ENCODE measurements at regions not wholly inside any gene's neighbourhood (a gene's known extent, or its start where the extent isn't known, plus 50 kb on each side); places are given as distances from the start of the nearest gene placed in this dataset.
"Not testable (repeated sequence)": the region's sequence is repeated elsewhere in the genome, so short reads cannot be mapped to it uniquely, and the experiment has no call there.

- H3K27me3 Mint-ChIP-seq (ENCODE audit: low read depth): no peaks in the 10 kb centered on the region
- H3K9me3 Mint-ChIP-seq: no peaks in the 10 kb centered on the region
- H3K4me1 Mint-ChIP-seq (ENCODE audit: low read depth): no peaks in the 10 kb centered on the region
- H3K4me3 Mint-ChIP-seq: no peak overlapping the region
- no peak for DNase-seq
- CTCF ChIA-PET: no interaction called here
- no peak overlapping the region for H3K27ac Mint-ChIP-seq
- no peaks in the 10 kb centered on the region for H3K36me3 Mint-ChIP-seq (ENCODE audit: low read depth)
- intact Hi-C loops (cut with micrococcal nuclease): no loop called here
These were observed 112.3 kb downstream of the POSTN start for GRCh38 chr13:37486171-37486681.

- Mint-ChIP-seq H3K27me3 (ENCODE audit: low read depth) (no peaks in the 10 kb centered on the region), H3K4me1 (ENCODE audit: low read depth) (no peaks in the 10 kb centered on the region), H3K36me3 (ENCODE audit: low read depth) (no peaks in the 10 kb centered on the region), H3K9me3 (no peaks in the 10 kb centered on the region), H3K4me3 (no peak overlapping the region), H3K27ac (no peak overlapping the region)
- CTCF ChIA-PET: no interaction called here
- no peak for DNase-seq
- intact Hi-C loops (cut with micrococcal nuclease): no loop called here
These were observed 112.8 kb downstream of the POSTN start for GRCh38 chr13:37485756-37486155.

GRCh38 chr13:37484056-37484455 lies 114.5 kb downstream of the POSTN start:
- H3K36me3 Mint-ChIP-seq (ENCODE audit: low read depth): no peaks in the 10 kb centered on the region
- no peak overlapping the region for H3K27ac Mint-ChIP-seq
- CTCF ChIA-PET: no interaction called here

GRCh38 chr13:37482331-37482730 lies 116.2 kb downstream of the POSTN start:
- H3K27me3 Mint-ChIP-seq (ENCODE audit: low read depth): no peaks in the 10 kb centered on the region
- no peak overlapping the region for H3K4me3 Mint-ChIP-seq
- no peak overlapping the region for H3K27ac Mint-ChIP-seq
- CTCF ChIA-PET: no interaction called here
- DNase-seq: no peak
- intact Hi-C loops (cut with micrococcal nuclease): no loop called here
- no peaks in the 10 kb centered on the region for H3K4me1 Mint-ChIP-seq (ENCODE audit: low read depth)
- H3K9me3 Mint-ChIP-seq: no peaks in the 10 kb centered on the region
- H3K36me3 Mint-ChIP-seq (ENCODE audit: low read depth): no peaks in the 10 kb centered on the region

More at GRCh38 chr13:37484056-37484455, 114.5 kb downstream of the POSTN start:
- Mint-ChIP-seq H3K9me3 (no peaks in the 10 kb centered on the region), H3K27me3 (ENCODE audit: low read depth) (no peaks in the 10 kb centered on the region), H3K4me3 (no peak overlapping the region), H3K4me1 (ENCODE audit: low read depth) (no peaks in the 10 kb centered on the region)
- intact Hi-C loops (cut with micrococcal nuclease): no loop called here
- no peak for DNase-seq

GRCh38 chr13:37481885-37482227 lies 116.7 kb downstream of the POSTN start:
- Mint-ChIP-seq H3K27me3 (ENCODE audit: low read depth) (no peaks in the 10 kb centered on the region), H3K27ac (no peak overlapping the region), H3K4me3 (no peak overlapping the region), H3K4me1 (ENCODE audit: low read depth) (no peaks in the 10 kb centered on the region), H3K36me3 (ENCODE audit: low read depth) (no peaks in the 10 kb centered on the region), H3K9me3 (no peaks in the 10 kb centered on the region)
- intact Hi-C loops (cut with micrococcal nuclease): no loop called here
- CTCF ChIA-PET: no interaction called here
- no peak for DNase-seq

- intact Hi-C loops (cut with micrococcal nuclease): no loop called here
- no peaks in the 10 kb centered on the region for H3K36me3 Mint-ChIP-seq (ENCODE audit: low read depth)
- H3K27me3 Mint-ChIP-seq (ENCODE audit: low read depth): no peaks in the 10 kb centered on the region
- CTCF ChIA-PET: no interaction called here
- H3K27ac Mint-ChIP-seq: no peak overlapping the region
- H3K9me3 Mint-ChIP-seq: no peaks in the 10 kb centered on the region
- H3K4me3 Mint-ChIP-seq: no peak overlapping the region
- H3K4me1 Mint-ChIP-seq (ENCODE audit: low read depth): no peaks in the 10 kb centered on the region
- no peak for DNase-seq
These were observed 117.3 kb downstream of the POSTN start for GRCh38 chr13:37481011-37481884.

GRCh38 chr13:37479916-37480315 lies 118.7 kb downstream of the POSTN start:
- intact Hi-C loops (cut with micrococcal nuclease): no loop called here
- CTCF ChIA-PET: no interaction called here

GRCh38 chr13:37476874-37477273 lies 121.7 kb downstream of the POSTN start:
- CTCF ChIA-PET: no interaction called here
- H3K27ac Mint-ChIP-seq: no peak overlapping the region
- H3K9me3 Mint-ChIP-seq: no peaks in the 10 kb centered on the region
- H3K27me3 Mint-ChIP-seq (ENCODE audit: low read depth): no peaks in the 10 kb centered on the region
- H3K36me3 Mint-ChIP-seq (ENCODE audit: low read depth): no peaks in the 10 kb centered on the region
- intact Hi-C loops (cut with micrococcal nuclease): no loop called here
- no peak for DNase-seq
- no peaks in the 10 kb centered on the region for H3K4me1 Mint-ChIP-seq (ENCODE audit: low read depth)
- no peak overlapping the region for H3K4me3 Mint-ChIP-seq

More at GRCh38 chr13:37479916-37480315, 118.7 kb downstream of the POSTN start:
- no peaks in the 10 kb centered on the region for H3K9me3 Mint-ChIP-seq
- no peak overlapping the region for H3K4me3 Mint-ChIP-seq
- no peaks in the 10 kb centered on the region for H3K27me3 Mint-ChIP-seq (ENCODE audit: low read depth)
- H3K4me1 Mint-ChIP-seq (ENCODE audit: low read depth): no peaks in the 10 kb centered on the region
- no peak overlapping the region for H3K27ac Mint-ChIP-seq
- DNase-seq: no peak
- no peaks in the 10 kb centered on the region for H3K36me3 Mint-ChIP-seq (ENCODE audit: low read depth)

GRCh38 chr13:37475966-37476365 lies 122.6 kb downstream of the POSTN start:
- H3K27me3 Mint-ChIP-seq (ENCODE audit: low read depth): no peaks in the 10 kb centered on the region
- intact Hi-C loops (cut with micrococcal nuclease): no loop called here
- DNase-seq: no peak
- CTCF ChIA-PET: no interaction called here
- H3K4me1 Mint-ChIP-seq (ENCODE audit: low read depth): no peaks in the 10 kb centered on the region
- H3K9me3 Mint-ChIP-seq: no peaks in the 10 kb centered on the region
- no peak overlapping the region for H3K4me3 Mint-ChIP-seq
- H3K27ac Mint-ChIP-seq: no peak overlapping the region
- no peaks in the 10 kb centered on the region for H3K36me3 Mint-ChIP-seq (ENCODE audit: low read depth)

GRCh38 chr13:37475151-37475550 lies 123.4 kb downstream of the POSTN start:
- intact Hi-C loops (cut with micrococcal nuclease): no loop called here
- no peaks in the 10 kb centered on the region for H3K4me1 Mint-ChIP-seq (ENCODE audit: low read depth)
- no peak overlapping the region for H3K4me3 Mint-ChIP-seq
- DNase-seq: no peak
- no peaks in the 10 kb centered on the region for H3K36me3 Mint-ChIP-seq (ENCODE audit: low read depth)
- no peaks in the 10 kb centered on the region for H3K27me3 Mint-ChIP-seq (ENCODE audit: low read depth)
- no peaks in the 10 kb centered on the region for H3K9me3 Mint-ChIP-seq
- CTCF ChIA-PET: no interaction called here
- no peak overlapping the region for H3K27ac Mint-ChIP-seq

GRCh38 chr13:37473035-37473434 lies 125.5 kb downstream of the POSTN start:
- CTCF ChIA-PET: no interaction called here

GRCh38 chr13:37472266-37472665 lies 126.3 kb downstream of the POSTN start:
- H3K27ac Mint-ChIP-seq; H3K4me1 Mint-ChIP-seq (ENCODE audit: low read depth); H3K27me3 Mint-ChIP-seq (ENCODE audit: low read depth); intact Hi-C loops (cut with micrococcal nuclease); H3K9me3 Mint-ChIP-seq; CTCF ChIA-PET; DNase-seq; H3K4me3 Mint-ChIP-seq; H3K36me3 Mint-ChIP-seq (ENCODE audit: low read depth): not testable (repeated sequence)

More at GRCh38 chr13:37473035-37473434, 125.5 kb downstream of the POSTN start:
- Mint-ChIP-seq H3K27me3 (ENCODE audit: low read depth) (no peaks in the 10 kb centered on the region), H3K4me3 (no peak overlapping the region), H3K27ac (no peak overlapping the region), H3K9me3 (peaks cover 2% of the 10 kb centered on the region), H3K4me1 (ENCODE audit: low read depth) (no peaks in the 10 kb centered on the region), H3K36me3 (ENCODE audit: low read depth) (no peaks in the 10 kb centered on the region)
- intact Hi-C loops (cut with micrococcal nuclease): no loop called here
- DNase-seq: no peak

- Mint-ChIP-seq H3K9me3 (peaks cover 4% of the 10 kb centered on the region), H3K4me1 (ENCODE audit: low read depth) (no peaks in the 10 kb centered on the region), H3K4me3 (no peak overlapping the region), H3K27ac (no peak overlapping the region), H3K36me3 (ENCODE audit: low read depth) (no peaks in the 10 kb centered on the region), H3K27me3 (ENCODE audit: low read depth) (no peaks in the 10 kb centered on the region)
- intact Hi-C loops (cut with micrococcal nuclease): no loop called here
- CTCF ChIA-PET: no interaction called here
- no peak for DNase-seq
These were observed 138.4 kb downstream of the POSTN start for GRCh38 chr13:37460166-37460565.
